ENCODE measurements at regions not wholly inside any gene's neighbourhood (a gene's known extent, or its start where the extent isn't known, plus 50 kb on each side); places are given as distances from the start of the nearest gene placed in this dataset.

DNA sequence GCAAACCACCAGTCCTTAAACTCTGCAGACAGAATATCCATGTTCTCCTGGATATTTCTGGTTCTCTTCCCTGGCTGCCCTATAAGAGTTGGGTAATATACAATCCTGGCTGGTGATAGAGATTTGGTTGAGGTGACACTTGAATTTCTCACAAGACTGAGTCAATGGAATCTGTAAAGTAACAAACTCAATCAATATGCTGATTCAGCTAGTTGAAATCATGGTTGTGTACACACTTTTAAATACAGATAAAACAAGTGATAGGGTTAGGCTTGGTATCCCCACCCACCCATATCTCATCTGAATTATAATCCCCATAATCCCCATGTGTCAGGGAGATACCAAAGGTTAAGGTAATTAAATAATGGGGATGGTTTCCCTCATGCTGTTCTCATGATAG is 349.2 kb upstream of the MAD2L1 start:
- no peak for DNase-seq

DNA sequence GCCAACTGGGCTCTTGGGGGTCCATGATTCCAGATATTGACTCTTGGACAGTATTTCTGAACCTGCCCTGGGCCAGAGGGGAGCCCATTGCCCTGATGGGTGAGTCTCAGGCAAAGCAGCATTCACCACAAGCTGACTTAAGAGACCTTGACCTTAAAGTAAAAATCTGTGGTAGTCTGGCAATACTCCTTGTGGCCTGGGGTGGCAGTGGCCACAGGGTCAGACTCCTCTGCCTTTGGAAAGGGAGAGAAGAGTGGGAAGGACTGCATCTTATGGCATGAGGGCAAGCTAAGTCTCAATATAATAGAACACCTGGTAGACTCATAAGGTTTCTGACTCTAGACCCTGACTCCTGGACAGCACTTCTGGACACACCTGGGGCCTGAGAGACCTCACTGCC is 340.3 kb upstream of the MAD2L1 start:
- no peak for DNase-seq

DNA sequence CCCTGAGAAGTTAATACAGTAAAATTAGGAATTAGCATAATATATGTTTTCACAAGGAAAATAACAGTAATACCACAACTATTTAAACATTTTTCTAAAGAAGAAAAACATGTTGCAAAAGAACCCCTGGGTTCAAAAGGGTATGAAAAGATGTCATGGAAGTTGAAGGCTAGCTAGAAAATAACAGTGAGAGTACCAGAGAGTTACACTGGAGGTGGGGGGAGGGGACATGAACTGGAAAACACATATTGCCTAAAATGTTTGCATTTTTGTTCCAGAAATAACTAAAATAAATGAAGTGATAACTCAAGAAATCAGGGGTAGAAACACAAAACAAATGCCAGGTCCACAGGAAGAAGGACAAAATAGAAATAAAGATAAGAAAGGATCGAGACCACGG is 336.6 kb upstream of the MAD2L1 start:
- no peak for DNase-seq

DNA sequence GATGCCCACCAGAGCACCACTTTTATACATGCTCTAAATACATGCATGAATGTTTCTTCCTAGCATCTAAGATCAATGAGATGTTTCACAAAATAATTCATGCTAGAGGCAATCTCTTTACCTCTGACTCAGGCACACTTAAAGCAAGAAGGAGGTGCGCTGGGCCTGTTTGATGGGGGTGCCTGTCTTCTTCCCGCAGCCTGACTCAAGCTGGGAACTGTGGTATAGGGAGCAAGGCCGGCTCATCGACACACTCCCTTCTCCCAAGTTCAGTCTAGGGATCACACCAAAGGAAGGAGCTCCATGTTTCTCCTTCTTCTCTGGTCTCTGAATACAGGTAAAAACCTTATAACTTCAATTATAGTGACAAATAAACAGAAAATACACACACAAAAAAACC is 333.8 kb upstream of the MAD2L1 start:
- DNase-seq: no peak

DNA sequence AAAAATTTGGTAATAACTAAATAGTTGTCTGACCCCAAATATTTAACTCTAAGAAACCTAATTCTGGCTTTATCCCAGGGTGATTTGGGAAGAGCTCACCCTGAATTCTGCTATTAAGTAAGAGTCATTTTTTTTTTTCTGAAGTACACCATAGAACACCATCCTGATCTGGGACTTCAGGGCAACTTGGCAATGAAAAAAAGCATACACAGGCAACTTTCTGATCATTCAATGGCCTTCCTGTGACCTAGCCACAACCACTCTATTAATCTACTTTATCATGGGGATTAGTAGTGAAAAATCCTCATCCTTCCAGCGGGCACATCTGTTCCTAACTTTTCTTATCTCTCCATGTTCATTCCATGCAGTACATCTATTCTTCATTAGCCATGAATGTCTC is 333.2 kb upstream of the MAD2L1 start:
- no peak for DNase-seq

DNA sequence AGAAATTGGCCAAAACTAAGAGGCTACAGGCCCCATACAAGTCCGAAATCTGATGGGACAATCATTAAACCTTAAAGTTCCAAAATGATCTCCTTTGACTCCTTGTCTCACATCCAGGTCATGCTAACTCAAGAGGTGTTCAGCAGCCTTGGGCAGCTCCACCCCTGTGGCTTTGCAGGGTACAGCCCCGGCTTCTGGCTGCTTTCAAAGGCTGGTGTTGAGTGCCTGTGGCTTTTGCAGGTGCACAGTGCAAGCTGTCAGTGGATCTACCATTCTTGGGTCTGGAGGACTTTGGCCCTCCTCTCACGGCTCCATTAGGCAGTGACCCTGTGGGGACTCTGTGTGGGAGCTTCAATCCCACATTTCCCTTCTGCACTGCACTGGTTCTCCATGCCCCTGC is 329.1 kb upstream of the MAD2L1 start:
- no peak for DNase-seq

DNA sequence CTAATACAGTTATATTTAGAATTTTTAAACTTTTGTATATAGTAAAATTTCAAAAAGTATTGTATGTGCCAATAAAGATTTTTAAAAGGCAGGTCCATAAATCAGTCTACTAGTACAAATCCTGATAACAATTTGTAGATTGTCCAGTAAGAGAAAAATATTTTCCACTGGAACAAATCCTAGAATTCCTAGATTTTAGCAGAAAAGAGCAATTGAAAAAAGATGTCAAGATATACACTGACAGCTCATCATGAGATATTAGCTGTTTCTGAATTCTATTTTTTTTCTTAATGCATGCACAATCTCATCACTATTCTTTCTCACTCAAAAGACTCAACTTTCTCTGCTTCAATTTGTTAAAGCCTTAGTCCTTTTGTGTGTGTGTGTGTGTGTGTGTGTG is 289.2 kb upstream of the MAD2L1 start:
- DNase-seq: no peak

DNA sequence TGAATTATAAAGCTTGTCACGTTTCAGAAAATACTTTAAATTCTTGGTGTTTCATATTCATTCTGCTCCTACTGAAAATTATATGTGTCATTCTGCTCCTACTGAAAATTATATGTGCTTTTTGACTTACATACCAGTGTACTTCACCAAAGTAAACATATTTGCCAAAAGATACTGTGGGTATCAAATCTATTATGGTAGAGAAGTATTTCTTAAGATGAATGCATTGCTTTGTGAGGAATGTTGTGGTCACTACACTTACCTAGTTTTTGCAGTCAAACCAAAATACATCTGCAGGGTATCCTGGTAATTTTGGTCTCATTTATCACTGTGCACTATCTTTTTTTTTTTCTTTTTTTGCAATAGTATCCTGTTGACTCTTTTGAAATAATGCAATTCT is 287.7 kb upstream of the MAD2L1 start:
- no peak for DNase-seq

DNA sequence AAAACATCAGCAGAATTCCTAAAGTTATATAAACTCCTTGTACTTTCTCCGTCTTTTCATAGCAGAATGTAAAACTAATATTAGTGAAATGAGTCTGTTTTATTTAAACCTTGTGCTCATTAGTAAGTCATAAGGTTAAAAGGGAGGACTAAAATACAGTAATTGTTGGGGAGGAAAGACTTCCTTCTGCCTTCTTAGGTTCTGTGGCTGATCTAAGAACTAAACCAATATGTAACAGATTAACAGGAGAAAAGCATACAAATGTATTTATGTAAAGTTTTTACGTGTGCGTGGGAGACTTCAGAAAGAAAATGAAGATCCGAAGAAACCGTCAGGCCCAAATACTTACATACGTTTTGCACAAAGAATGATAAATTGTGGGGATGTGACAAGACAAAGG is 286.6 kb upstream of the MAD2L1 start:
- DNase-seq: no peak

DNA sequence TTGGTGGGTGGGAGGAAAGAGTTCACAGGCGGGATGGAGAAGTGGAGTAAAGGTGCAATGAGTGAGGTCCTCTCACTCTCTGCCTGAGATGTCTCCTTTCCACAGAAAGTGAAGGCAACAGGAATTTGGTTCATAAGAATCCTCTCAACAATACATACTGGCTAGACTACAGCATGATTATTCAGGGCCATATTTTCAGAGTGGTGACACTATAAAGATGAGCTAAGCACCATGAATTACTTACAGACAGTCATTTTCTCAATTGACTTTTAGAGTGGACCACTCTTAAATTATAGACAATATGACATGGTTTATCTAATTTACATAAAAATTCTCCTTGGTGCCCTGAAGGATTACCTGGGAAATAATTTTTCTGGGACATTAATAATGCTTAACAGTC is 286.1 kb upstream of the MAD2L1 start:
- no peak for DNase-seq

DNA sequence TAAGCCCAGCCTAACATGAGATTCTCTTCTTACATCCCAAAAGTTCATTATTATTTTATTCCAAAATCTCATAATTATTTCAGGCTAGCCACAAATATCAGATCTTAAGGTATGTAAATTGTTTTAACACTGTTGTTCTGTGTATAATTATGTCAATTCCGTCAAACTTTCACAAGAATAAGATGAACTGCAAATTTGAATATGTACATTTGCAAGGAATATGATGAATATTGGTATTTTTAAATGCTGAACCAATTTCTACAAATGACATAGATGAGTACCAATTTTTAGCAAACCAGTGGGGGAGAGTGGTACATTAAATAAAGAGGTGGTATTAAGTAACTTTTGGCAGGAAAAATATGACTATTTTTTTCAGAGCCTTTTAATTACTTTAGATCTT is 282.3 kb upstream of the MAD2L1 start:
- DNase-seq: no peak

DNA sequence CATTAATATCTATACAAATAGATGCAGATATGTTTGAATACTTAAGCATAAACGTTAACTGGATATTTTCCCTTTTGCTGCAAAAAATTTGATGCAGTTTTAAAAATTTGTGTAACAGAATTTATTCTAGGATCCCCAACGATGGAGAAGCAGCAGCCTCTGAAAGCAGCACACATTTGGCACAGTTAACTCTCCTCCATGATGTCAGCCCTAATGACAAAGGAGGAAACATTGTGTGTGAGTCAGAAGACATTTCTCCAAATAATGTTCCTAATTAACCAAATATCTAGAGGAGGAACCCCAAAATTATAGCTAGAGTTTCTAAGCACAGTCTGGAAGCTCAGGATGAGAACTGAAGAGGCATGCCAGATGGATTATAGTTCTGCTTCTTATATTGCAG is 281.9 kb upstream of the MAD2L1 start:
- no peak for DNase-seq

DNA sequence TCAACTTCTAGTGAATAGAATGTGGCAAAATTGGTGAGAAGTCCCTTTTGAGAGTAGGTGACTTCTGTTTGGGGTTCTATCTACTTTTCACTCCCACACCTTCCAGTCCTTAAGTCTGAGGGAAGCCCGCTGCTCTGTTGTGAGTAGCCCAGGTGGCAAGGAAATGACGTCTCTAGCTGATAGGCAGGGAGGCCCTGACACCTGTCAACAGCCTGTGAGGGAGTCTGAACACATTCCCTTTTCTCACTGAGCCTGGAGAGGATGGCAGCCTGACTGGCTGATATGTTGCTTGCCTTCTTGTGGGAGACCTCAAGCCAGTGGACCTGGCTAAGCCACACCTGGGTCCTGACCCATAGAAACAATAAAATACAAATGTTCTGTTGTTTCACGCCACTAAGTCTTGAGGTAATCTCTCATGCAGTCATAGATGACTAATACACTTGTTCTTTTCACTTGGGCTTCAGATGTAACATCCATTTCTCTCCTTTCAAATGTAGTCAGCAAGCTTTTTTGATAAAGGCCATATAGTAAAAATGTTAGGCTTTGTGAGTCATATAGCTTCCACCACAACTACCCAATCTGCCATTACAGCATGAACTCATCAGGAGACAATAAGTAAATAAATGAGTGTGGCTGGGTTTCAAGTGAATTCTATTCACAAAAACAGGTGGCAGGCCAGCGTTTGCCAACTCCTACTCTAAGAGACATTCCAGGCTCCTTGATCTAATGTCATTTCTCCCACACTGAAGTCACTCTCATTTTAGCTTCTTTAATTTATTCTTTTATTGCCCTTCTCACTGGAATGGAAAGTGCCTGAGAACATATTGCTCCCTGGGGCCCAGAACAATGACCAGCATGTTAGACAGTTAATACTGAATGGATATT is 265.1 kb upstream of the MAD2L1 start:
- no peak for DNase-seq

DNA sequence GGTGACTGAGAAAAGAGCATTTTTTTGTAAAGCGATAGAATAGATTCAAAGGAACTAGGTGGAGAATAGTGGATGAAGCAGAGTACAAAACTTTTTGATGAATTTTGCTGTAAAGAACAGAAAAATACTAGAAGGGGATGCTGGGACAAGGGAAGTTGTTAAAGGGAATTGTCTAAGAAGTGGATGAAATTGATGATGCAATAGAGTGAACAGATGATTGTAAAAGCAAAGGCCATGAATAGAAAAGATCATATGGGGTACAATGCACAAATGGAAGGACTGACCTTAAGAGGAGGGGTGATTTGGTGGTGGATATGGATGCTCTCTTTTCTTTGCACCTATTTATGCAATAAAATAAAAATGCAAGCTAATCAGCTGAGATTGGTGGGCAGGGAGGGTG is 262.7 kb upstream of the MAD2L1 start:
- no peak for DNase-seq

DNA sequence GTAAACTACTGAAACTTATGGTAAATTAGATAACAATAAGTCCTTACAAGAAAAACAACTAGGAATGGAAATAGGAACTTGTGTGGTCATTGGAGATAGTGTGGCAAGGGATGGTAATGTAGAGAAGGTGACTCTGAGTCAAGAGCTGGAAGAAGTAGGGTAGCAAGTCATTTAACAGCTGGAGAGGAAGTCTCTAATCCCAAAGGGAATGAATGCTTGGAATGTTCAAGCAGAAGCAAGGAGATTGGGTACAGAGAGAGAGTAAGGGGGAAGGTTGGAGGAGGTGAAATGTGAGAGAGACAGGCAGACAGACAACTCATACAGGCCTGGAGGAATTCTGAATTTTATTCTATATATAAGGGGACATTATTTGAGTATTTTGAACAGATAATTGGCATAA is 260.6 kb upstream of the MAD2L1 start:
- DNase-seq: no peak

DNA sequence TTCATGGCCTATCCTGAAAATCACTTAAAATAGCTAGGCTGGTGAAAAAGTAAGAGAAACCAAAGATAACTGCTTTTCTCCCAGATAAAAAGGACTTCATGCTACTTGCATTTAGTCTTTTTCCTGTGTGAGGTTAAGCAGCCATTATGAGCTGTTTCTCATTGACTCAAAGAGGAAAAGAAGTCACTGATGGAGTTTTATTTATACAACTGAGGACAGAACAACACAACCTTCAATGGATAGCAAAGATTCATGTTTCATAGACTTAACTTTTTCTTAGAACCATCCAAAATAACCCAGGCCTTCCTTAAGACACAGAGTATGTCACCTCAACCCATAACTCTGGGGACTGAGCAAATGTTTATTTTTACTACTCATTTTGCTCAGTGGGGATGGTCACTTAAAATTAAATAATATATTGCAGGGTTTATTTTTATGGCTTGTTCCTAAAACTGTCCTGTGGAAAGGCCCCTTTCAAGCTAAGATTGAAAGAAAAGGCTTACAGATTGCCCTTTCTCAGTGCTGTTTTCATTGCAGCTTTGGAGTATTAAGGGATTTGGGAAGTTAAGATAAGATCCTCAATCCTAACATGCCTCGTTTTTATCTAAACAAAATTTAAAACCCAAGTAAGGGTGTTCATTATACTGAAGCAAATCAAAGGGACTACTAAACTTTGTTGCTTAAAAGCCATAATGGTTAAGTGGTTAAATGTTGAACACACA is 252.6 kb upstream of the MAD2L1 start:
- no peak for DNase-seq

DNA sequence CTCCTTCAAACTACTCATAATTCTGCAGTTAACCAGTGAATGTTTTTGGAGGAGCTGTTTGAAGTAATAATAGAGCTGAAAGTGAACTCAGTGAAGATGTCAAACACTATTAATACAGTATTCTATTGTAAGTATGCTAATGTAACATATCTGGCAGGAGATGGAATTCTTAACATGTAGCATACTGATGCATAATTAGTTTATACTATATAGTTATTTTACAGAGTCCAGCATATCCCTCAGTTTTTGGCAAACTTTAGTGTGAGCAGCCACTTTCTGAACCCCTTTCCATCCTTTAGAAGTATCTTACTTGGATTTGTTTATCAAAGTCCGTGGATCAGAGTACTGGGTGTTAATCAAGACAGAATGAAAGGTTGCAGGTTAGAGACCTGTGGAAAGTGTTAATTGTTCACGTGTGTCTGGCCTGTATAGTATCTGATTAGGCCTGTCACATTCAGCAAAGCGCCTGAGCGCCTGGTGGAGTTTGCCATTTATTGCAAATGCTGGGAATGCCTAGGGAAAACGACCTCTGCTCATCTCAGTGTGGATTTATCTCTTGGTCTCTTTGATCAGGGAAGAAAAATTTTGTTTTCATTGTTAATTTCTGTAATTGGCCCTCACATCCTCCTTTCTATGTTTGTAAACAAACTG is 251.7 kb upstream of the MAD2L1 start:
- DNase-seq: no peak

DNA sequence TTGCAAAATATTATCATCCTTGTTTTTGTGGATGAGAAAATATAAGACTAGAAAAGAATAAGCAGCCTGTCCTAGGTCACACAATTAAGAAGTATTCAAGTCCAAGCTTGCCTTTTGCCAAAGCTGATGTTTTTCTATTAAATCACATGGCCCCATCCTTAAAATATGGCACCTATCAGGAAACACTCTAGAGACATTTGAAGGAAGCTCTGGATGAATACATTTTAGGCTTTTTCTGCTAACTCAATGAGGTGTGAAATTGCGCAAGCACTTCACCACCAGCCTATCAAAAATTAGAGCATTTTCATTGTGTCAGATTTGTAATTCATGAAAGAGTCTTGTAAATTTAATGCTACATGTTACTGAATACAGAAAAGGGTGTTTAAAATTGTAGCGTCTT is 251.1 kb upstream of the MAD2L1 start:
- no peak for DNase-seq

DNA sequence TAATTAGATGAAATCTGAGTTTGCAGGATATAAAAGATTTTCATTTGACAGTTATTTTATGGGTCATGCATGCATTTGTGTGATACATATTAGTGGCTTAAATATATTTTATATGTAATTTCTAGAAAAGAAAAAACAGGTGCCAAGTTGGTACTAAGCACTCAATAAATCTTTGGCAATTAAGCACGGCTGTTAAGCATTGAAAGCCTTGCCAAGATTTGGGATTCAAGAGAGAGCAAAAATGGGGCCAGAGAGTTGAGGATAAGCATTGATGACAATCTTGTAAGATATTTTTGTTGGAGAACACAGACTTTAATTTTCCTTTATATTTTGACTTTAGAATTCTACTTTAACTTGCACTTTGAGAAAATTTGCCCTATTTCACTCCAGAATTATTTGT is 249.8 kb upstream of the MAD2L1 start:
- DNase-seq: no peak

DNA sequence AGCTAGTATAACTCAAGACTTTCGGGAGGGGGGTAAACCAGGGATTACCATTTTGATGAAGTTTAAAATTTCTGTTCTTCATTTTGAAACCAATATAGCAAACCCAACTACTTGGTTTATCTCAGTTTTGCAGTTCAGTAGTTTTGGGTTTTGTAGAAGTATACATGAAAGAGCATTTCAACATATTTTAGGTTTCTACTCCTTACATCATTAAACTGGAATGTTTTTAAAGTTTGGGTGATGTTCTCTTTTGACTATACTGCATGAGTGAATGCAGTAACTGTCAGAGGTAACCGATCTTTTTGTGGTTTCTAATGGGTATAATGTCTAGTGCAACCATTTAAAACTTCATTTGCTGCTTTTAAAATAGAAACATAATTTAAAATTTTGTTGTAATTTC is 248.3 kb upstream of the MAD2L1 start:
- DNase-seq: no peak

DNA sequence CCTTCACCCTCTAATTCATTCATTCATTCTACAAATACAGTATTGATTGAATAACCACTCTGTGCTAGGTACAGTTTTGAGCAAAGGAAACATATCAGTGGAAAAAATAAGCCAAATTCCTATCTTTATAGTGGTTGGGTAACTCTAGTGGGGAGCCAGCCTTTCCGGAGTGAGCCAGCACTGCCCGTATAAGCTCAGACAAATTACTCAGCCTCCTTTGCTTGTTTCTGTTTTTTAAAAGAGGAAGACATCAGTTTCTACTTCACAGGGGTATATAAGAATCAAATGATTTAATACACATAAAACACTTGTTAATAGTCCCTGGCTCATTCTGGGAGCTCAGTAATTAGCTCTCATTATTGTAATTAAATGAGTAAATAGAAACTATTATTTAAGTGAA is 238.2 kb upstream of the MAD2L1 start:
- DNase-seq: no peak

DNA sequence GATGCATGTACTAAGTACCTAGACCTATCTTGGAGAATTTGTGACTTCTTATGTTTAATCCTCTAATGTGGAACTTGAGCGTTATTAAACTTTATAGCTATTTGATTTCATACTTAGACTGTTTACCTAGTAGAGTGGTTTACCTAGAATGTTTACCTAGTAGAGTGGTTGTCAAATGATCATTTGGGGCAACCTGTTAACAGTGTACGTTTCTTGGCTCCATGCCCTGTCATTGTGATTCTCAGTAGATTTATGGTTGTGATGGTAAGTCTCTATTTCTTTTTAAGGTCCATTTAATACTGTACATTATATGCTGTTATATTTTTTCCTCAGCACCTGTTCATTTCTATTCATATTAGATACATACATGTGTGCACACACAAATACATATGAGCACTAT is 233.0 kb upstream of the MAD2L1 start:
- DNase-seq: no peak

DNA sequence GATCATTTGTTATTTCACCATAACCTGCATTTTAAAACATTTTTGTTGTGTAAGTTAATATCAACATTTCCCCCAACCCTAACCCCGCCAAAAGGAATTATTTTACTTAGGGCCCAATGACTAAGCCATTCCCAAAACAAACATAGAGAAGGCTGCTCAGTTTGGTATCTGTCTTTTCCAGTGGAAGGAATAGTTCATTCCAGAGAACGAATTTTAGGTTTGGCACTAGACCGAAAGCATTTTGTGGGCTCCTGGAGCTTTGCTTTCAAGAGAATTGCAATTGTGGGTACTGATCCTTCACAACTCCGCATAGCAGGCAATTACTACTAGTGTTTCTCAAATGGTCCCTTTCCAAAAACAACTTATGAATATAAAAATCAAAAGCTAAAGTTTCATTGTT is 226.7 kb upstream of the MAD2L1 start:
- DNase-seq: no peak

DNA sequence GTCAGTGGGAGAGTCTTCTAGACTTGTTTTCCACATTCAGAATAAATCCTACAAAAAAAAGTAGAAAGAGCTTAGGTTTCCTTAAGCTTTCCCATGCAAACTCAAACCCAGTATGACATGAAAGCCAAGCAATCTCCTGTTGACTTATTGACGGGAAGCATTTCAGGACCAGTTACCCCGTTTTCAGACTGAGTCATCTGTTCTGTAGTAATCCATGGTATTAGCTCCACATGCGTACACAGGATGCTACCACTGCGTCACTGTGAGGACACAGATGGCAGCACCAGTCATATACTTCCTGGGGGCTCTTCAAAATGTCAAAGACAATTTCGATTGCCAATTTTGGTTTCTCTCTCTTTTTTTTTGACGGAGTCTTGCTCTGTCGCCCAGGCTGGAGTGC is 224.9 kb upstream of the MAD2L1 start:
- DNase-seq: no peak
